Stimulated activated CD4-positive, alpha-beta T cell treated with anti-CD3 and anti-CD28 coated beads, Interleukin-4, amount 100 ng/mL, for 1 hour (primary cell): ENCODE measurements at regions not wholly inside any gene's neighbourhood (a gene's known extent, or its start where the extent isn't known, plus 50 kb on each side); places are given as distances from the start of the nearest gene placed in this dataset.

Experiments used
- DNase-seq: peaks from one replicate; pipeline ENCODE4 v3.0.0-alpha.2; 2020

GRCh38 chr6:19643713-19644112, 193.5 kb upstream of the ID4 start:
- no peak for DNase-seq

- DNase-seq, result no peak
Observed at GRCh38 chr6:19655744-19656143, 181.4 kb upstream of the ID4 start.

DNA sequence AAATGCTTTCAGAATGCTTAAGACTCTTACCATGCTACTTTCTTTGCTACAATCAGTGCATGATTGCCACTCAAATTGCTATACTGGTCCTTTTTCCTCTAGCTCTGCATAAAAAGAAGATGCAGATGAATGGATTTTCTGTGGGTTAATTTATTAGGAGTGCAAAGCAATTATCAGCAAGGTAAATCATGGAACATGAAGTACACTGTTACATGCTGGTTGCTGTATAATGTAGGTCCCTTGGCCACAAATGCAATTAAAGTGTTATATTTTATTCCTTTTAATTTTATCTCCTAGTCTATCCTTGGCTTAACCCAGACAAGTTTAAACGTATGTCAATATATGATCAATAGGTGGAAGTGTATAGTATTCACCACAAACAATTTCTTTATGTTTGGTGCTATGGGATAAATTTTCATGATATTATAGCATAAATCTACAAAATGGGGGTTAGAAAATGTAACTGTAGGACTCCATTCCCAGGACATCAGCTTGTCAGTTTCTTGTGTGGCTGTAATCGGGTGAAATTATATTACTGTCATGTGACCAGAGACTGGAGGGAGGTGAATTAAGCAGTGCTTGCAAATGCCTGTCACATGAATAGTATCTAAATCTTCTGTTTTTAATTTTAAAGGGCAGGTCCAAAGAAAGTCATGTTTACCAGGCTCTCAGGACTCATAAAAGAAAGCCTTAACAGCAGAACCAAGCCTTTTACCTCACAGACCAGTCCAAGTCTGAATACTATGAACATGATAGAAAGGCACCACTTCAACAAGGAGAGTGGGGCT, 176.9 kb upstream of the ID4 start:
- no peak for DNase-seq

DNA sequence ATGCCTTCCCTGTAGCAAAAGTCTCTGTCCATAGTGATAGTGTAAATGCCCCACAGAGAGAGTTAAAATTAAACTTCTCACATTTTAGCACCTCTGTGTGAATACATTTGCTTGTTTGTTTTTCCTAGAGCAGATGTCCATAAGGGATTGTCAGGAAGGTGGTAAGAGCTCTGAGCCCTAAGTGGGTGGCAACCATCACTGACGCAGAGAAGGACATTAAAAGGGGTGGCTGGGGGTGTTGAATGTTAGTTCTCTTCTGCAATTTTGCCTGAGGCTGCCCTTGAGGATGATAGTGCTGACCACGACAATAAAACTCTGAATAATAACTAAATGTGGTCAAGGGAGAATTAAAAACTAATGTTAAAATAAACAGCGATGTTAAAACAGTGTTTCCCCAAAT, 174.3 kb upstream of the ID4 start:
- no peak for DNase-seq

DNA sequence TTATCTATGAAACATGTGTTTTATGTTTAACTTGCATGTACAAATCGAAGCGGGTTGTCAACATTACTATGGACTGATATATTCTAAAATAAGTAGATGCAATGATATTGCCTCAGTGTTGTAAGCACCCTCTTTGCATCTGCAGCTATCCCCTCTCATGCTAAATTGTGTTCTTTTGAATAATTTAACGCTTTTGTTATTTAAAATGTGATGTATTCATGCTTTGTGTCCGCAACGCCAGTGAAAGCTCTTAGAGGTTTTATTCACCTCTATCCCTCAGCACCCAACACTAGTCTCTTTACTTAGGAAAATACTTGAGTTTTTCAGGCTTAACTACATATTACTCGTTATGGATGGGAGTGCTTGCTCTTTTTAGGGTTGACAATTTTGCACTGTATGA, 173.7 kb upstream of the ID4 start:
- no peak for DNase-seq

GRCh38 chr6:19664050-19664449, 173.1 kb upstream of the ID4 start:
- DNase-seq, result no peak

- no peak for DNase-seq
Observed at GRCh38 chr6:19664878-19665612, 172.1 kb upstream of the ID4 start.

- DNase-seq, result no peak
Observed at GRCh38 chr6:19665613-19665909, 171.6 kb upstream of the ID4 start.

GRCh38 chr6:19668710-19669109, 168.5 kb upstream of the ID4 start:
- no peak for DNase-seq

DNA sequence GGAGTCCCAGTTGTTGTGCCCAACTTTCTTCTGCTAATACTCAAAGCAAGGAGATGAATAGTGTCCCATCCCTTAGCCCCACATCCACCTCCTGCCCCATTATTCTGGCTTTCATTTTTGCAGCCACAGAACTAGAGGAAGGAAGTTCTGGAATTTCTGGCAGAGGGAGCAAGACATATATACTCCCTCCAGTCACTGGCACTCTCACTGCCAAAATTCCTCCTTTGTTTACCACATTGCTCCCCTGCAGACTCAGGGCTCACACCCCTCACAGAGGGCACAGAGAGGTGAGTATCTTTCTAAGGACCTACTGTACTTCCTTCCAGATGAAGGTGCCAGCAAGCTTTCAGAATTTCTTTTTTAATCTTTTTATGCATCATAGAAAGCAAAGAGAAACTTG, 168.0 kb upstream of the ID4 start:
- DNase-seq, result no peak

DNA sequence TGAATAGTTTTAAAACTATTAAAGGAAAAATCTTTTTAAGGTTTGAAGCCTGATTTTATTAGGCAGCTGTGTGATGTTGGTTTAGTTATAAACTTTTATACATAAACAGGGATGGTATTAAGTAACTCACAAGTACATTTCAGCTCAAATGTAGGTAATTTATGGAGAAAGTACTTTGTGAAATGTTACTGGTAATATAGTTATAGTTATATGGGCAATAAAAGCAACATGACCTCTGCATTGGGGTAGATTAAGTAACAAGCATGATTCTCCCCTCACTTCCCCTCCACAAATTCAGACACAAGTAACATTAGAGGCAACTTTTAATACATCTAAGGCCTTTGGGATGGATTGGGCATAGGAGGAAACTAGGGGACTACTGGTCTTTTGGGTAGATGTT, 154.3 kb upstream of the ID4 start:
- DNase-seq, result no peak

- DNase-seq, result no peak
Observed at GRCh38 chr6:19690325-19691075, 146.7 kb upstream of the ID4 start.

DNA sequence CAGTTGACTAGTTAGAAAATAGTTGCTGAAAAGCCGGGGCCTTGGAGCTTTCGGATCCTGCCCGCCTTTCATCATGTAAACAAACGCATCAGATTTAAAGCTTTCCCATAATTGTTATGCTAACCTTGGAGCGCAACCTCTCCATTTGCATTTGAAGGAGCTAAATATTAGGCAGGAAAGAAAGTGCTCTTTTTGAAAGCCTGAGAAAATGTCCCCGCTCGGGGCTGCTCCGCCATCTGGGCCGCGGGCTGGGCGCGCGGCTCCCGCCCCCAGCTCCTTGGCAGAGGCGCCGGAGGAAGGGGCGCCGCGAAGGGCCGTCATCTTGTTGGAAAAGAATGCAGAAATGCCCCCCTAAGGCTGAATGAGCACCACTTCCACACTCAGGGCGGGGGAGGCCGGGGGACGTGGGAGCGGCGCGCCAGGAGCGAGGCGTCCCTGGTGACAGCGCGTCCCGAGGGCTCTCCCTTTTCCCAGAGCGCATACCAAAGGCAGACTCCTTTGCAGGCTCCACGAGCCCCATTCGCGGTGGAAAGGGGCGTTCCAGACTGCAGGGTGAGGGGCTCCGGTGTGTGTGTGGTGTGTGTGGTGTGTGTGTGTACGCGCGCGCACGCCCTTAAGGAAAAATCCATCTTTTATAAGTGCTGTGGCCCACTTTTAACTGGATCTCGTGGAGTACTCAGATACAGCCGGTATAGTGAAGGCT, 145.6 kb upstream of the ID4 start:
- DNase-seq, result no peak

- DNase-seq, result no peak
Observed at GRCh38 chr6:19692506-19693298, 144.5 kb upstream of the ID4 start.

- no peak for DNase-seq
Observed at GRCh38 chr6:19694697-19695096, 142.5 kb upstream of the ID4 start.

- no peak for DNase-seq
Observed at GRCh38 chr6:19697744-19698290, 139.4 kb upstream of the ID4 start.

DNA sequence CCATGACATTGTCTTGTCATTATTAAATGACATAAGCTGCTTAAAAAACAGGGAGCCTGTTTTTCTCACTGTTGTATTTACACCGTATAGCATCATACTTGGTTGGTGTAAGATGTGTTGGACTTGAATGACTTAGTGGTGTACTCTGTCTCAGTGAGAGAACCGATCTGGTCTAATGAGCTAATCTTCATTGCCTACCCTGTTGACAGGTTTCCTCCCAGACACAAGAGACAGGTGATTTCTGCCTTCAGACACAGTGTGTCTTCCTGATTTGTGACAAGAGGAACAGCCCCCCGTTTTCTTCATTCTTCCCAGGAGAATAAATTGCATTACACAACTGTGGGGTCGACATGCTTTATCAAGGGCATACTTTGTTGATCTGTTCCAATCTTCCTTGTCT, 137.2 kb upstream of the ID4 start:
- DNase-seq, result no peak

DNA sequence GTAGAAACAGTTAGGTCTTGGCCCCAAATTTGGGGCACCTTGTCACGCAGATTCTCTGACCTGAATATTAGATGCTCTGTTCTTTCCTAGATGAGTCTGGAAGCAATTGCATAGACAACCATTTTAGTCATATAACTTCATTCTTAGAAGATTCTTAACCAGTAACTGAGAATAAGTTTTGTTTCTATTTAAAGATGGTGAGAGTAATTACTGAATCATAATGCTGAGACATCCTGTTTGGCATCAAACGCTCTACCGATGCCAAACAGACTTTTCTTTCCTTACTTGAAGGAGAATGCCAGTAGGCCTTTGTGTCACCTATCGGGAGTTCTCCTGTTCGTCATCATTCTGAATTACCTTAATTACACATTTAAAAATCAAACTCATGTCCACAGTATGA, 131.6 kb upstream of the ID4 start:
- no peak for DNase-seq

DNA sequence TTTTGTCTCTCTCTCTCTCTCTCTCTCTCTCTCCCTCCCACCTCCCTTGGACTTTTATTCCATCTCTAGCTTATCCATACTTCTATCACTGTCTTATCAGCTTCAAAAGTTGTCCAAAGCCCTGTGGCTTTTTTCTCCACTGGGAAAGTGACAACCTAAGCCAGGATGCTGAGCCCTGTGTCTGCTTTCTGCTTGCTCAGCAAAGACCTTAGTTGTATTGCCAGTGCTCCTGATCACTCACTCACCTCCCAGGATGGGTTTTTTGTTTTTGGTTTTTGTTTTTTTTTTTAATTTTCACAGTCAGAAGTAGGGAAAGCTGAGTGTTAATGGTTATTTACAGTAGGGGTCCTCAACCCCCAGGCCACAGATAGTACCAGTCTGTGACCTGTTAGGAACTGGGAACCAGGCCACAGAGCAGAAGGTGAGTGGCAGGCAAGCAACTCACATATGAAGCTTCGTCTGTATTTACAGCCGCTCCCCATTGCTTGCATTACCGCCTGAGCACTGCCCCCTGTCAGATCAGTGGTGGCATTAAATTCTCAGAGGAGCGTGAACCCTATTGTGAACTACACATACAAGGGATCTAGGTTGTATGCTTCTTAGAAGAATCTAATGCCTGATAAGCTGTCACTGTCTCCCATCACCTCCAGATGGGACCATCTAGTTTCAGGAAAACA, 125.0 kb upstream of the ID4 start:
- no peak for DNase-seq

- DNase-seq, result no peak
Observed at GRCh38 chr6:19712998-19713397, 124.2 kb upstream of the ID4 start.

- DNase-seq, result no peak
Observed at GRCh38 chr6:19713411-19713810, 123.8 kb upstream of the ID4 start.

- DNase-seq, result no peak
Observed at GRCh38 chr6:19713984-19714383, 123.2 kb upstream of the ID4 start.
